Ovary (tissue), 3 donors: ENCODE measurements at regions not wholly inside any gene's neighbourhood (a gene's known extent, or its start where the extent isn't known, plus 50 kb on each side); places are given as distances from the start of the nearest gene placed in this dataset.

Source experiments
- CTCF ChIP-seq, 3 donors: fragments of 450-650 bp in 2 of 3; fragments of 200-600 bp in 1 of 3; IDR thresholded peaks; one replicate each; pipeline versions ENCODE4 v1.5.1 to v1.8.0; 2016 to 2022; ENCODE audit warnings: antibody characterized with exemption in 3 of 3, mild to moderate bottlenecking in 1 of 3
- POLR2A ChIP-seq: fragments of 450-650 bp; IDR thresholded peaks from one replicate; pipeline ENCODE4 v1.6.1; 2017; ENCODE audit warnings: antibody characterized with exemption, mild to moderate bottlenecking, moderate library complexity
- donor health status: DM: no; HTN: no; CAD: no.

DNA sequence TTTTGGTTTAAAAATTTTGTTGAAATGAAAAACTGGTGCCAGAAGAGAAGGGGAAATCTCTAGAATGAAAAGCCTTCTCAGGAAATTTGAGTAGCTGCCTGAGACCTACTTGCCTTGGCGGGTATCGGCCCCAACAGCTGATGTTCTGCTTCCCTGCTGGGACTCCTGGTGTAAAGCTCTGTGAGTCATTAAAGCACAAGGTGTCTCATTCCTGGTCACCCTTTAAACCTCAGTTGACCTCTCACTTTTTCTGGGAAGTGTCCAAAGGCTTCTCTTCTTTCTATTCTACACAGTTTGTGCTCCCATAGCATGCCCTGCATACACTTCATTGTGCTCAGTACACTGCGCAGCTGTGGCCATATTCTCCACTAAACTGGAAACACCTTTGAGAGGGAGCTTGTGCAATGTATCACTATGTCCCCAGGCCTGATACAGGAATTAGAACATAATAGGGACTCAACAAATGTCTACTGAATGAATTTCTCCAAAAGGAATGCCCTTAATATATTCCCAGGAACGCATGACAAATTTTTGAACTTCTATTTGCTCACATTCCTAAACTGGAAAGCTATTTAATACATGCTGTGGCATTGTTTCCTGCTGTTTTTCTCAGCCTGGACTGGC is 303.9 kb downstream of the SDHAF3 start:
- TF ChIP-seq CTCF (IDR thresholded peaks at IDR 0.05): no peak
- no peak for TF ChIP-seq POLR2A
